K562 (cell line): ENCODE measurements at regions not wholly inside any gene's neighbourhood (a gene's known extent, or its start where the extent isn't known, plus 50 kb on each side); places are given as distances from the start of the nearest gene placed in this dataset.

Source experiments
- ATAC-seq: fragments of 200-7000 bp; cut with Tn5 transposase; 3 replicates; pipeline ENCODE4 v1.9.1; 2020; ENCODE audit warnings: moderate library complexity
- BruUV-seq: library from RNA; stranded (reverse); fragments of 400-500 nt; replicated peaks from 2 replicates; lab custom pipeline; 2021; lab: Mats Ljungman, UMichigan
- CTCF ChIA-PET: fragments of 300-600 bp; formaldehyde crosslinking; extraction: SDS; loops from one replicate; lab custom pipeline; 2021; ENCODE audit warnings: low intra/inter-chr PET ratio; lab: Yijun Ruan, JAX
- POLR2A ChIA-PET: fragments of 300-600, 350-650 bp; sonication (Branson Sonifier 250); formaldehyde crosslinking; extraction: SDS; loops from one replicate; lab custom pipeline; 2021; ENCODE audit warnings: antibody characterized with exemption, inconsistent platforms; lab: Yijun Ruan, JAX
- DNase-seq, 4 experiments: peaks; one replicate each; pipeline versions ENCODE4 v3.0.0 to v3.0.0-alpha.2; 2011 to 2018; ENCODE audit warnings: low spot score in 3 of 4, mixed read lengths in 3 of 4; ENCODE audit errors: extremely low read depth in 1 of 4
- FAIRE-seq: peaks from 2 replicates; lab custom pipeline; 2011; peaks lifted over from hg19 to GRCh38; lab: Jason Lieb, UNC
- H2AFZ ChIP-seq: 2 replicates; pipeline ENCODE4 v1.6.0; 2011; ENCODE audit warnings: low read depth, low read length, control low read depth, inconsistent platforms
- H3K27ac ChIP-seq: fragments of 200-600 bp; 3 replicates; pipeline ENCODE4 v1.8.0; 2011; ENCODE audit warnings: low read depth, mild to moderate bottlenecking, control low read depth, inconsistent platforms, low read length, moderate library complexity, mixed read lengths; ENCODE audit errors: extremely low read depth
- H3K27me3 ChIP-seq, 2 experiments: fragments of 300-600 bp in 1 of 2; 2 replicates in 1 of 2; 3 replicates in 1 of 2; pipeline versions ENCODE4 v1.6.0 to v1.8.0; 2011; ENCODE audit warnings: inconsistent platforms in 2 of 2, low read length in 2 of 2, mild to moderate bottlenecking in 1 of 2, mixed read lengths in 1 of 2, moderate library complexity in 1 of 2; ENCODE audit not compliant: control insufficient read depth in 2 of 2, insufficient read depth in 2 of 2
- H3K36me3 ChIP-seq: fragments of 300-600 bp; 3 replicates; pipeline ENCODE4 v1.8.0; 2011; ENCODE audit warnings: mild to moderate bottlenecking, low read length, inconsistent platforms; ENCODE audit not compliant: control insufficient read depth, insufficient read depth
- H3K4me1 ChIP-seq, 2 experiments: fragments of 200-600 bp in 1 of 2; replicated peaks in 1 of 2; 2 replicates in 1 of 2; 3 replicates in 1 of 2; pipeline versions ENCODE4 v1.5.1 to v1.8.0; 2011; ENCODE audit warnings: inconsistent platforms in 2 of 2, low read length in 2 of 2, mild to moderate bottlenecking in 1 of 2, mixed read lengths in 1 of 2, moderate library complexity in 1 of 2; ENCODE audit not compliant: control insufficient read depth in 2 of 2, insufficient read depth in 2 of 2
- H3K4me2 ChIP-seq: 2 replicates; pipeline ENCODE4 v1.6.1; 2011; ENCODE audit warnings: low read length, control low read depth, inconsistent platforms, mixed read lengths; ENCODE audit not compliant: insufficient read depth
- H3K4me3 ChIP-seq: fragments of 200-600 bp; sonication (generic), shearing (Covaris generic); 2 replicates; pipeline ENCODE4 v1.5.1; 2016; ENCODE audit warnings: control low read depth, inconsistent platforms
- H3K79me2 ChIP-seq: fragments of 200-600 bp; 3 replicates; pipeline ENCODE4 v1.8.0; 2011; ENCODE audit warnings: low read length, inconsistent platforms; ENCODE audit not compliant: control insufficient read depth, insufficient read depth
- H3K9ac ChIP-seq, 2 experiments: 2 replicates each; pipeline versions ENCODE4 v1.6.0 to v1.6.1; 2011; ENCODE audit warnings: low read depth in 2 of 2, low read length in 2 of 2, control low read depth in 1 of 2, inconsistent platforms in 1 of 2, mild to moderate bottlenecking in 1 of 2, mixed read lengths in 1 of 2; ENCODE audit not compliant: insufficient read depth in 1 of 2
- H3K9me1 ChIP-seq: one replicate; pipeline ENCODE4 v1.6.0; 2011; ENCODE audit warnings: inconsistent platforms, mild to moderate bottlenecking, low read length, moderate library complexity; ENCODE audit not compliant: control insufficient read depth, insufficient read depth
- H3K9me3 ChIP-seq: replicated peaks from 2 replicates; pipeline ENCODE4 v1.5.1; 2011; ENCODE audit warnings: low read depth, low read length, inconsistent platforms; ENCODE audit not compliant: control insufficient read depth, insufficient read depth
- H4K20me1 ChIP-seq: replicated peaks from 2 replicates; pipeline ENCODE4 v1.6.1; 2011; ENCODE audit warnings: low read length, inconsistent platforms, mixed read lengths; ENCODE audit not compliant: control insufficient read depth, insufficient read depth
- BRCA1 ChIP-seq, 2 experiments: fragments of 450-650 bp in 1 of 2; sonication (generic) in 1 of 2; formaldehyde crosslinking in 1 of 2; IDR thresholded peaks; 2 replicates each; pipeline versions ENCODE4 v1.5.0 to v1.6.1; 2017 to 2020; ENCODE audit warnings: mild to moderate bottlenecking in 1 of 2, missing genetic modification reagents in 1 of 2
- HIVEP1 ChIP-seq: fragments of 250-450 bp; sonication (Bioruptor Pico); IDR thresholded peaks from 2 replicates; pipeline ENCODE4 v1.4.0; 2020; ENCODE audit warnings: mild to moderate bottlenecking
- HMGN3 ChIP-seq: IDR thresholded peaks from 2 replicates; pipeline ENCODE4 v1.6.1; 2011; ENCODE audit warnings: borderline replicate concordance, low read depth, mild to moderate bottlenecking, mixed read lengths, low read length; ENCODE audit not compliant: insufficient read length; ENCODE audit errors: extremely low read depth
- MTA1 ChIP-seq: fragments of 450-650 bp; IDR thresholded peaks from 2 replicates; pipeline ENCODE4 v1.6.1; 2017; ENCODE audit warnings: borderline replicate concordance
- RAD21 ChIP-seq, 2 experiments: fragments of 250-450 bp in 1 of 2; fragments of 450-650 bp in 1 of 2; sonication (Bioruptor Pico) in 1 of 2; formaldehyde crosslinking in 1 of 2; IDR thresholded peaks in 1 of 2; conservative IDR thresholded peaks in 1 of 2; 2 replicates each; pipeline versions ENCODE4 v1.4.0 to v1.8.0; 2020 to 2022; ENCODE audit warnings: mild to moderate bottlenecking in 2 of 2, moderate library complexity in 1 of 2
- SETDB1 ChIP-seq: IDR thresholded peaks from one replicate; pipeline ENCODE4 v1.6.1; 2012; ENCODE audit warnings: low read length, control low read depth, inconsistent platforms
- SNRNP70 ChIP-seq: fragments of 200-400 bp; formaldehyde crosslinking; optimal IDR thresholded peaks from 2 replicates; pipeline ENCODE3; 2017; ENCODE audit warnings: low read depth, low read length
- TARDBP ChIP-seq: fragments of 450-650 bp; IDR thresholded peaks from 2 replicates; pipeline ENCODE4 v1.6.1; 2016
- ZBTB8A ChIP-seq: fragments of 450-650 bp; IDR thresholded peaks from 2 replicates; pipeline ENCODE4 v1.6.1; 2018; ENCODE audit warnings: mild to moderate bottlenecking, moderate library complexity; ENCODE audit not compliant: partially characterized antibody
- ZNF316 ChIP-seq: fragments of 450-650 bp; IDR thresholded peaks from 2 replicates; pipeline ENCODE4 v1.6.1; 2016
- ZNF76 ChIP-seq: fragments of 250-450 bp; sonication (Bioruptor Pico); IDR thresholded peaks from 2 replicates; pipeline ENCODE4 v1.4.0; 2020; ENCODE audit warnings: mild to moderate bottlenecking, moderate library complexity, borderline replicate concordance
- ZSCAN32 ChIP-seq: fragments of 450-650 bp; formaldehyde crosslinking; IDR thresholded peaks from 2 replicates; pipeline ENCODE4 v1.4.0; 2020; ENCODE audit warnings: mild to moderate bottlenecking, moderate library complexity
- WGBS: fragments of 100-300 bp; shearing (Covaris generic); methylation state at CpG from one replicate; pipeline ENCODE4 v1.1.6; 2016; ENCODE audit warnings: low coverage, mixed read lengths; ENCODE audit not compliant: insufficient coverage; ENCODE audit errors: missing lambda C conversion rate; 5-methylcytosine and 5-hydroxymethylcytosine counted together
- in situ Hi-C: fragments of 300-500 bp; cut with MboI; formaldehyde crosslinking; loops from 4 replicates; pipeline ENCODE4 v1.15.0; 2018; ENCODE audit warnings: inconsistent platforms, mixed read lengths
- intact Hi-C: fragments of 100-400 bp; cut with micrococcal nuclease; formaldehyde crosslinking; loops from 2 replicates; pipeline ENCODE4 v1.14.2; 2022
- TF ChIP-seq, protein P1 (sequence below): sonication (generic); formaldehyde crosslinking; IDR thresholded peaks from 2 replicates; pipeline ENCODE4 v1.4.0; 2020; ENCODE audit warnings: mild to moderate bottlenecking, missing genetic modification reagents
- TF ChIP-seq, protein P2 (sequence below): sonication (generic); formaldehyde crosslinking; IDR thresholded peaks from 2 replicates; pipeline ENCODE4 v1.8.0; 2022; ENCODE audit warnings: missing genetic modification reagents, mild to moderate bottlenecking, borderline replicate concordance
- TF ChIP-seq, protein P3 (sequence below): fragments of 450-650 bp; formaldehyde crosslinking; IDR thresholded peaks from 2 replicates; pipeline ENCODE4 v1.4.0; 2022; ENCODE audit warnings: missing genetic modification characterization
- TF ChIP-seq, protein P4 (sequence below): sonication (generic); formaldehyde crosslinking; IDR thresholded peaks from 2 replicates; pipeline ENCODE4 v1.8.1; 2023; ENCODE audit warnings: mild to moderate bottlenecking, missing genetic modification reagents

DNA sequence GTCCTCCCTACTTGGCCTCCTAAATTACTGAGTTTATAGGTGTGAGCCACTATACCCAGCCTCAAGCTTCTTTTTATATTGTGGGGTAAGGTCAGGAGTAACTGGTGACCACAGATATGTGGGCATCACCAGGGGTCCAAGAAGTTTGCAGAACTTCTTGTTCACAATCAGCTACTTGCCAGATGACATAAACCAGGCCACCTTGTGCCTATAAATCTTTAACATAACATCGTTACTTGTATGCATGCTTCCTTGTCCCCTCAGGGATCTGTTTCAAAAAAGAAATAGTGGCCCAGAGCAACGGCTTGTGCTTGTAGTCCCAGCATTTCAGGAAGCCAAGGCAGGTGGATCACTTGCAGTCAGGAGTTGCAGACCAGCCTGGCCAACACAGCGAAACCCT lies 115.1 kb upstream of the FAM174B start:
- Histone ChIP-seq H3K9ac (no peak overlapping the region), H2AFZ (no peak overlapping the region), H3K4me1 (no peaks in the 10 kb centered on the region), H3K79me2 (no peaks in the 10 kb centered on the region), H3K27me3 (0 out of 5 replicates have a peak, but pooled peaks cover 0 to 4% of the 10 kb centered on the region in 2 experiments), H3K27ac (no peak overlapping the region), H3K9me1 (no peaks in the 10 kb centered on the region), H3K4me3 (no peak overlapping the region), H3K4me2 (no peak overlapping the region), H3K36me3 (no peaks in the 10 kb centered on the region), H3K9me3 (no peaks in the 10 kb centered on the region), H4K20me1 (no peaks in the 10 kb centered on the region)
- DNase-seq (no peak), FAIRE-seq (no peak), ATAC-seq (no peak)
- in situ Hi-C loops, result no loop called here
- ChIA-PET CTCF (no interaction called here), POLR2A (no interaction called here)
- no TSS peak for BruUV-seq
- intact Hi-C loops, result no loop called here
- TF ChIP-seq, protein P1, sequence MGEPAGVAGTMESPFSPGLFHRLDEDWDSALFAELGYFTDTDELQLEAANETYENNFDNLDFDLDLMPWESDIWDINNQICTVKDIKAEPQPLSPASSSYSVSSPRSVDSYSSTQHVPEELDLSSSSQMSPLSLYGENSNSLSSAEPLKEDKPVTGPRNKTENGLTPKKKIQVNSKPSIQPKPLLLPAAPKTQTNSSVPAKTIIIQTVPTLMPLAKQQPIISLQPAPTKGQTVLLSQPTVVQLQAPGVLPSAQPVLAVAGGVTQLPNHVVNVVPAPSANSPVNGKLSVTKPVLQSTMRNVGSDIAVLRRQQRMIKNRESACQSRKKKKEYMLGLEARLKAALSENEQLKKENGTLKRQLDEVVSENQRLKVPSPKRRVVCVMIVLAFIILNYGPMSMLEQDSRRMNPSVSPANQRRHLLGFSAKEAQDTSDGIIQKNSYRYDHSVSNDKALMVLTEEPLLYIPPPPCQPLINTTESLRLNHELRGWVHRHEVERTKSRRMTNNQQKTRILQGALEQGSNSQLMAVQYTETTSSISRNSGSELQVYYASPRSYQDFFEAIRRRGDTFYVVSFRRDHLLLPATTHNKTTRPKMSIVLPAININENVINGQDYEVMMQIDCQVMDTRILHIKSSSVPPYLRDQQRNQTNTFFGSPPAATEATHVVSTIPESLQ (CRISPR knock-in tag), result no peak
- TF ChIP-seq HIVEP1 (CRISPR knock-in tag) (no peak), HMGN3 (no peak), ZNF316 (no peak), TARDBP (no peak), SNRNP70 (no peak), BRCA1 (IDR thresholded peaks at IDR 0.05) (no peak), BRCA1 (CRISPR knock-in tag; IDR thresholded peaks at IDR 0.05) (no peak), MTA1 (no peak), RAD21 (CRISPR knock-in tag; conservative IDR thresholded peaks at IDR 0.05 in 1 of 2, IDR thresholded peaks at IDR 0.05 in 1 of 2) (no peak), SETDB1 (no peak), ZSCAN32 (CRISPR knock-in tag) (no peak), ZBTB8A (no peak), ZNF76 (CRISPR knock-in tag) (no peak)
- TF ChIP-seq, protein P2, sequence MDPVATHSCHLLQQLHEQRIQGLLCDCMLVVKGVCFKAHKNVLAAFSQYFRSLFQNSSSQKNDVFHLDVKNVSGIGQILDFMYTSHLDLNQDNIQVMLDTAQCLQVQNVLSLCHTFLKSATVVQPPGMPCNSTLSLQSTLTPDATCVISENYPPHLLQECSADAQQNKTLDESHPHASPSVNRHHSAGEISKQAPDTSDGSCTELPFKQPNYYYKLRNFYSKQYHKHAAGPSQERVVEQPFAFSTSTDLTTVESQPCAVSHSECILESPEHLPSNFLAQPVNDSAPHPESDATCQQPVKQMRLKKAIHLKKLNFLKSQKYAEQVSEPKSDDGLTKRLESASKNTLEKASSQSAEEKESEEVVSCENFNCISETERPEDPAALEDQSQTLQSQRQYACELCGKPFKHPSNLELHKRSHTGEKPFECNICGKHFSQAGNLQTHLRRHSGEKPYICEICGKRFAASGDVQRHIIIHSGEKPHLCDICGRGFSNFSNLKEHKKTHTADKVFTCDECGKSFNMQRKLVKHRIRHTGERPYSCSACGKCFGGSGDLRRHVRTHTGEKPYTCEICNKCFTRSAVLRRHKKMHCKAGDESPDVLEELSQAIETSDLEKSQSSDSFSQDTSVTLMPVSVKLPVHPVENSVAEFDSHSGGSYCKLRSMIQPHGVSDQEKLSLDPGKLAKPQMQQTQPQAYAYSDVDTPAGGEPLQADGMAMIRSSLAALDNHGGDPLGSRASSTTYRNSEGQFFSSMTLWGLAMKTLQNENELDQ (CRISPR knock-in tag), result no peak
- TF ChIP-seq, protein P3, sequence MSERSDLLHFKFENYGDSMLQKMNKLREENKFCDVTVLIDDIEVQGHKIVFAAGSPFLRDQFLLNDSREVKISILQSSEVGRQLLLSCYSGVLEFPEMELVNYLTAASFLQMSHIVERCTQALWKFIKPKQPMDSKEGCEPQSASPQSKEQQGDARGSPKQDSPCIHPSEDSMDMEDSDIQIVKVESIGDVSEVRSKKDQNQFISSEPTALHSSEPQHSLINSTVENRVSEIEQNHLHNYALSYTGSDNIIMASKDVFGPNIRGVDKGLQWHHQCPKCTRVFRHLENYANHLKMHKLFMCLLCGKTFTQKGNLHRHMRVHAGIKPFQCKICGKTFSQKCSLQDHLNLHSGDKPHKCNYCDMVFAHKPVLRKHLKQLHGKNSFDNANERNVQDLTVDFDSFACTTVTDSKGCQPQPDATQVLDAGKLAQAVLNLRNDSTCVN (CRISPR knock-in tag), result no peak
- TF ChIP-seq, protein P4, sequence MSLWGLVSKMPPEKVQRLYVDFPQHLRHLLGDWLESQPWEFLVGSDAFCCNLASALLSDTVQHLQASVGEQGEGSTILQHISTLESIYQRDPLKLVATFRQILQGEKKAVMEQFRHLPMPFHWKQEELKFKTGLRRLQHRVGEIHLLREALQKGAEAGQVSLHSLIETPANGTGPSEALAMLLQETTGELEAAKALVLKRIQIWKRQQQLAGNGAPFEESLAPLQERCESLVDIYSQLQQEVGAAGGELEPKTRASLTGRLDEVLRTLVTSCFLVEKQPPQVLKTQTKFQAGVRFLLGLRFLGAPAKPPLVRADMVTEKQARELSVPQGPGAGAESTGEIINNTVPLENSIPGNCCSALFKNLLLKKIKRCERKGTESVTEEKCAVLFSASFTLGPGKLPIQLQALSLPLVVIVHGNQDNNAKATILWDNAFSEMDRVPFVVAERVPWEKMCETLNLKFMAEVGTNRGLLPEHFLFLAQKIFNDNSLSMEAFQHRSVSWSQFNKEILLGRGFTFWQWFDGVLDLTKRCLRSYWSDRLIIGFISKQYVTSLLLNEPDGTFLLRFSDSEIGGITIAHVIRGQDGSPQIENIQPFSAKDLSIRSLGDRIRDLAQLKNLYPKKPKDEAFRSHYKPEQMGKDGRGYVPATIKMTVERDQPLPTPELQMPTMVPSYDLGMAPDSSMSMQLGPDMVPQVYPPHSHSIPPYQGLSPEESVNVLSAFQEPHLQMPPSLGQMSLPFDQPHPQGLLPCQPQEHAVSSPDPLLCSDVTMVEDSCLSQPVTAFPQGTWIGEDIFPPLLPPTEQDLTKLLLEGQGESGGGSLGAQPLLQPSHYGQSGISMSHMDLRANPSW (CRISPR knock-in tag), result no peak
- 8% methylated on average over 3 of the region's 3 CpGs for WGBS
